Daoy (cell line): ENCODE measurements at regions not wholly inside any gene's neighbourhood (a gene's known extent, or its start where the extent isn't known, plus 50 kb on each side); places are given as distances from the start of the nearest gene placed in this dataset.
A peak's percentile ranks its signal among the peaks of the same experiment; 100 is the strongest.
"Not testable (repeated sequence)": the region's sequence is repeated elsewhere in the genome, so short reads cannot be mapped to it uniquely, and the experiment has no call there.

Experiments used
- DNase-seq: peaks from one replicate; pipeline ENCODE4 v3.0.0-alpha.2; 2015; ENCODE audit warnings: low read depth

DNA sequence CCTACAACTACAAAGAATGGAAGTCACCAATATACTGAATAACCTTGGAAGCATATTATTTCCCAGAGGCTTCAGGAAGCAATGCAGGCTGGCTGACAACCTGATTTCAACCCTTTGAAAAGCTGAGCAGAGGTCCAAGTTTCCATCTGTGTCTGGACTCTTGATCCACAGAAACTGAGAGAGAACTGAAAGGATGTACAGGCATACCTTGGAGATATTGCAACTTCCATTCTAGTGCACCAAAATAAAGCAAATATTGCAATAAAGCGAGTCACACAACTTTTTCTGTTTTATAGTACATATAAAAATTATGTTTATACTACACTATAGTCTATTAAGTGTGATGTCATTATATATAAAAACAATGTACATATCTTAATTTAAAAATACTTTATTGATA is 85.3 kb downstream of the TYW3 start:
- DNase-seq = no peak

DNA sequence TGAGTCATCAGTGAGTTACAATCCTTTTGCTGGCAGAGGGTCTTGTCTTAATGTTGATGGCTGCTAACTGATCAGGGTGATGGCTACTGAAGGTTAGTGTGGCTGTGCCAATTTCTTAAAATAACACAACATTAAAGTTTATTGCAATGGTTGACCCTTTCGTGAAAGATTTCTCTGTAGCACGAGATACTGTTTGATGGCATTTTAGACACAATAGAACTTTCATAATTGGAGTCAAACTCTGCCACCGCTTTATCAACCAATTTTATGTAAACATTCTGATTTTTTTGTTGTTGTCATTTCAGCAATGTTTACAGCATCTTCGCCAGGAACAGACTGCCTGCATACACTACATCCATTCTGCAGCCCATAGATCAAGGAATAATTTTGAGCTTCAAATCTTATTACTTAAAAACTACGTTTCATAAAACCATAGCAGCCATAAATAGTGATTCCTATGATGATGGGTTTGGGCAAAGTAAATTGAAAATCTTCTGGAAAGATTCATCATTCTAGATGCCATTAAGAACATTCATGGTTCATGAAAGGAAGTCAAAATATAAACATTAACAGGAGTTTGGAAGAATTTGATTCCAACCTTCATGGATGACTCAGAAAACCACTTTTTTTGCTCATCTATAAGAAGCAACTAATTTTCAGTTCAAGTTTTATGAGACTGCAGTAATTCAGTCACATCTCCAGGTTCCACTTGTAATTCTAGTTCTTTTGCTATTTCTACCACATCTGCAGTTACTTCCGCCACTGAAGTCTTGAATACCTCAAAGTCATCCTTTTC is 85.9 kb downstream of the TYW3 start:
- no peak for DNase-seq

DNA sequence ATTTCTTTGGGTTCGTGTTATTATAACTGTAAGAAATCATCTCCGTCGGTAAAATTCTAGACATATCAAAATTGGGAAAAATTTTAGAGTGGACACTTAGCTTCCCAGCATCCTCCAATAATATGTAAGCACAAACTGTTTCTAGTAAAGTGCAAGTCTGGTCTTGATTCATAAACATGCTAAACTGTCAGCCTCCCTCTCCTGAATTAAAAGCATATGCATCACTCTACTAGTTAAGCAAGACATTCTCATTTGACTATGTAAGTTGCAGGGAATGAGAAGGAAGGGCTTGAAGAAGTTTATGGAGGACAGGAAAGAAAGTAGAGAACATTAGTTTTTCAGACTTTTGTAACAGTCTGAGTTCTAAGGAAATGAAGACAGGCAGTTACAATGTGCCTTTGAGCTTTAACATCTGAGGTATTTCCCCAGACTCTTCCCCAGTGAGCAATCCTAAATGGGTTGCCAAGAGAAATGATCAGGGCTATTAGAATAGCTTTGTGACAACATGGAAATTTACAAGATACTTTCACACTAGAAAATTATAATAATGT is 90.0 kb downstream of the TYW3 start:
- DNase-seq = no peak

DNA sequence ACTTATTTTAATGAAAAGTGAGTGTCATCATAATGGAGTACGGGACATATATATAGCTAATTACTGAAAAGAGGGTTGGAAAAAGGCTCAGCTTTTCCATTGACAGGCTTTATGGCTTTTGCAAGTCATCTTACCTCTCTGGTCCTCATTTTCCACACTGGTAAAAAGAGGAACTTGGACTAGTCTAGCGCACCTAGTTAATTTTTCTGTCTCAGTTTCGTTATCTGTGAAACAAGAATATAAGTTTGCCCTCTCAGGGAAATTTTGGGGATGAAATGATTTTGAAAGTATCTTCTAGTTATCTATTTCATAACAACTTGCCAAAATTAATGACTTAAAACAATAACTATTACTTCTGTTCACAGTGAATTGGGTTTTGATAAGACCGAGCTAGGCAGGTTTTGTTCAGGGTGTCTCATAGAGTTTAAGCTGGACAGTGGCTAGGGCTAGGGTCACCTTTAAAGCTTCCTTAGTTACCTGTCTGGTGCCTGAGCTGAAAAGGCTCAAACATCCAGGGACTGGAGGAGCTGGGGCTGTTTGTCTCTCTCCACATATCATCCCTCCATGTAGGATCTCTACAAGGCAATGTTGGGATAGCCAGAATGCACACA is 91.7 kb downstream of the TYW3 start:
- no peak for DNase-seq

DNA sequence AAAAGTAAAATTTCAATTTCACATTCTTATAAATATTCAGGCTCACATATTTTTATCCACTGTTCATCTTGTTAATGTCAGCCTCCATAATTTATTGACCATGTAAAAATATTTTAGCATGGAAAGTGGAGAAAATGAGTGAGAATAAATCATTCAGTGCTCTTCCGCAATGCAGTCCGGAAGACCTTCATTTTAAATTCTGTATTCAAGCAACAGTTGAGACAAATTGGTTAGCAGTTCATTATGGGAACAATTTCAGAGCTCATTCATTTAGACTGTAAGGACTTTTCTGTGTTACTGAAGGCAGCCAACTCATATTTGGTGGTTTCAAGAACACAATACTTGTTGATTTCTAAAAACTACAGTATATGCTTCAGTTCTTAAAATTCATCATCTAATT is 97.8 kb downstream of the TYW3 start:
- no peak for DNase-seq

DNA sequence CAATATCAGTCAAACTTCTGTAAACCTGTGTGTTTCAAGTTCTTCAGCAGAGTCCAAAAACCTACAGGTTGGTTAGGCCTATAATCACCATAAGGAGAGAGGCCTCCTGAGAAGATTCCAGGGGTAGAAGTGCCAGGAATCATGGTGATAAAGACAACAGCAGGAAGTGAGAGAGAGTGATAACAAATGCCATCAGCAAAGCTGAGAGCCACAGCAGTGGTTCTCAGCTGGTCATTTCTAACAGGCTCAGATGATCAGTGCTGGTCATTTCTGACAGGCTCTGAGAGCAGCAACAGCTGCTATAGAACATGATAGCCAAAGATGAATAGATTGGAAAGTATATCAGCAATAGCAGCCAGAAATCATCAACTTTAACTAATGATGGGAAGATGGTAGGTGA is 101.3 kb downstream of the TYW3 start:
- DNase-seq = no peak

DNA sequence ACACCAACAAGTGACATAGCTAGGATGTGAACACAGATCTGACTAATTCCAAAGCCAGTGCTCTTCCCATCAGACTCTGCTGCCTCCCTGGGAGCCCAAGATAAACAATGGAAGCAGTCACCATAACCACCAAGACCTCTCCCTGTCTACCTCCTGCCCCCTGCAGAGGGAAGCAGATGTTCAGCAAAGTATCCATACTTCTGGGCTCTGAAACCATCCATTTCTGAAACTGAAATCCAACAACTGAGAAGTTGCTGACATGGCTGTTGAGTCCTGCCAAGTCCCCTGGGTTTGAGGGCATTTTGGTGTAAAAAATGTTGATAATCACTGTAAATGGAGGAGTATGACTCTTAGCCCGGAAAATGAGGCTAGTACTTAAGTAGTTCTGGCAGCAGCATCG is 102.1 kb downstream of the TYW3 start:
- DNase-seq = peak; percentile 15

DNA sequence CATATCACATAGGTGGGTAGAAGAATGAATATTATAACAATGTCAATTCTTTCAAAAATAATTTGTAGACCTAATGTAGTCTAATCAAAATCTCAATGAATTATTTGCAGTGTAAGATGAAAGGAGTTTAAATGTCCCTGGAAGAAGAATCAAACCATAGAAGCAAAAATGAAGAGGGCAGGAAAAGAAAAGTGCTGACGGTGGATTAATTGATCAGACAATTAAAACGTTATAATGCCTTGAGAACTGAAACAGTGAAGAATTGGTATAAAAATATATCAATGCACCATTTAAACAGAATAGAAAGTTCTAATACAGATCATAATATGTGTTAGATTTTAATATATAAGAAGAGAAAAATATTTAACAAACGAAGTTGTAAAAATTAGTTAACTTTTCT is 109.8 kb downstream of the TYW3 start:
- no peak for DNase-seq

DNA sequence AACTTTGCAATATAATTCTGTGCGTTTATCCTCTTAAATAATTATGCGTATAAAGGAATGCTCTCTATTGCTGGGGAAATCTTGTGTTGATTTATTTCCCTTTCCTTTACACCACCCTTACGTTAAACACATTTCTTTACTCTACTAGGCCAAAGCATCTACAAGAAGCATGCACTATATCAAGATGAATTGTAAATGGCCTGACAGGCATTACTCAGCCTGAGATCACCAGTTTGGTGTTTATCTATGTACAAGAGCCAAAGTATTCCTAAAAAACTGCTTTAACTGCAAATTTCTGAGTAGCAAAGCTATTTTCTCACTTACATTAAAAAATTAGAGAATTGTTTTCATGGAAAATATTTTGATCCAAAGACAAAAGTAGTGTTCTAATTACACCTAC is 114.8 kb downstream of the TYW3 start:
- no peak for DNase-seq

DNA sequence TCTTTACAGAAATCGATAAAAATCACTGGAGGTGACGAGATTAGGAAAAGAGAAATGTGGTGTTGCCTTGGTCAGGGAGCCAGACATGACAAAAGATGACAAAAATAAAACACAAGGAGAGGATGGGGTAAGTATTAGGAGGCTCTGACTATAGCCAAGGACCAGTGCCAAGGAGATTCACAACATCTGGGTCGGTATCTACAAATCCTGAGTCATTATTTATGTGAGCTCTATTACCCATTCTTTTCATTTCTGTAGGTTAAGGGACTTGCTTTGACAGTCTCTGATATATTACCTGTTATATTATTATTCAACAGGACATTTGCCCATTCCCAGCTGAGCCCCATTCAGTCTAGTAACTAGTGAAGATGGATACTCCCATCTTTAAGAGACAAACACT is 120.8 kb downstream of the TYW3 start:
- no peak for DNase-seq

DNA sequence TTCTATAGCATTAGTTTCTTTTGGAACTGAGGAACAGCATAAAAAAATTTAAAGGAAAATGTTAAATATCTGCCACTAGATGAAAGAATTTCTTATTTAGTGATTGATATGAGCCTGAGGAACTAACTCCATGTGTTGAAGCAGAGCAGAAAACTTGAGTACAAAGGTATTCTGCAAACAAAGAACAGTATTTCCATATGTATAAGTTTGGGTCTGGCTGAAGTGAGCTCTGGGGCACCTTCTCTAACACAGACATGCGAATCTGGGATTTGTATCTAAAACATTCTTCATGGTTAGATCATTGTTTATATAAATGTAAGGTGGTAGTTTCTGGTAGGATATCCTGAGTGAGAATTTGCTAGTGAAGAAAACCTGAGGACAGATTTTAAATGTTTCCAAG is 123.2 kb downstream of the TYW3 start:
- no peak for DNase-seq

DNA sequence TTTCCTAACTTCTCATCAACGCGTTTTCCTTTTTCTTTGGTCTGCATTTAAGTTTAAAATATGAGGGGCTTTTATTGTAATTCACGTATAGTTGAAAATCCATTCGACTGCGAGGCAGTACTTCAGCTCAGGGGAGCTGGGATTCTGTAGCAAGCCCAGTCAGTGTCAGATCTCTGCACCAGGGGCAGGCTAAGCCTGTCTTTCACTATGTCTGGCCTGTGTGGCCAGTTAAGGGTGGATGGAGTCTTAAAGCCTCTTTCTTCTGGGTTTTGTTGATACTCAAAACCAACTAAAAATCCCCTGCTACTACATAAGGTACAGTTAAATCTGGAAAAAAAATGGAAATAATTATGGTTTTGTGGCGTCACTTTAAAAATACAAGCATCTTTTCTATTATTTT is 124.7 kb downstream of the TYW3 start:
- DNase-seq = no peak

DNA sequence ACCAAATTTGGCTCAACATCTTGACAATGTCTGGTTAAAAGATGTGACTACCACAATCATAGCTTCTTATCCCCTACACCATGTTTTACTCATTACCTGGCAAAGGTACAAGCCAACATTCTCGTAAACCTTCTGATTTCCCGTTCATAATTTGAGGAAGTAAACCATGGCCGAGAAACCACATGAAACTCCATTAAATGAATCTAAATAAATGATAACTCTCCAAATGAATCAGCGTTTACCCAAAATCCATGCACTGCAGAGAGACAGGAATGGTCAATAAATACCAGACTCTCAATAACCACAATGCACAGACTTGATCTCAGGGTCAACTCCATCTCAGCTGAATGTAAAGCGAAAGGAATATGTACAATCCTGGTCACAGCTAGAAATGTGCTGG is 125.2 kb downstream of the TYW3 start:
- DNase-seq = no peak

DNA sequence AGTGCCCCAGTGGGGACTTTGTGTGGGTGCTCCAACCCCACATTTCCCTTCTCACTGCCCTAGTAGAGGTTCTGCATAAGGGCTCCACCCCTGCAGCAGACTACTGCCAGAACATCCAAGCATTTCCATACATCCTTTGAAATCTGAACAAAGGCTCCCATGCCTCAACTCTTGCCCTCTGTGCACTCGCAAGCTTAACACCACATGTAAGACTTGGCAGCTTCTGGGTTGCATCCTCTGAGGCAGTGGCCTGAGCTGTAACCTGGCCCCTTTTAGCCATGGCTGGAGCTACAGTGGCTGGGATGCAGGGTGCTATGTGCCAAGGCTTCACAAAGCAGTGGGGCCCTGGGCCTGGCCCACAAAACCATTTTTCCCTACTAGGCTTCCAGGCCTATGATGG is 128.9 kb downstream of the TYW3 start:
- DNase-seq = no peak

DNA sequence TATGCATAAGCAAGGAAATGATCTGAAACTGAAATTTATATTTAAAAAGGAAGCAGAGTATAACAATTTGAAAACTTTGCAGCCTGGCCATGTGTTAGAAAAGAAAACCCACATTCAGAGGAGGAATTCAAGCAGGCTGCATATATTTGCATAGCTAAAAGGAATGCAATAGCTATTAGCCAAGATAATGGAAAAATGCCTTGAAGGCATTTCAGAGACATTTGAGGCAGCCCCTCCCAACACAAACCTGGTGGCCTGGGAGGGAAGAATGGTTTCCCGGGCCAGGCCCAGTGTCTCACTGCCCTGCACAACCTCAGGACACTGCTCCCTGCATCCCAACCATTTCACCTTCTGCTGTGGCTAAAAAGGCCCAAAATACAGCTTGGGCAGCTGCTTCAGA is 136.8 kb downstream of the TYW3 start:
- no peak for DNase-seq

DNA sequence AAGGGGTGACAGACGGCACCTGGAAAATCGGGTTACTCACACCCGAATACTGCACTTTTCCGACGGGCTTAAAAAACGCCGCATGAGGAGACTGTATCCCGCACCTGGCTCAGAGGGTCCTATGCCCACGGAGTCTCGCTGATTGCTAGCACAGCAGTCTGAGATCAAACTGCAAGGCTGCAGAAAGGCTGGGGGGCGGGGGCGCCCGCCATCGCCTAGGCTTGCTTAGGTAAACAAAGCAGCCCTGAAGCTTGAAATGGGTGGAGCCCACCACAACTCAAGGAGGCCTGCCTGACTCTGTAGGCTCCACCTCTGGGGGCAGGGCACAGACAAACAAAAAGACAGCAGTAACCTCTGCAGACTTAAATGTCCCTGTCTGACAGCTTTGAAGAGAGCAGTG is 144.4 kb downstream of the TYW3 start:
- not testable (repeated sequence) for DNase-seq

DNA sequence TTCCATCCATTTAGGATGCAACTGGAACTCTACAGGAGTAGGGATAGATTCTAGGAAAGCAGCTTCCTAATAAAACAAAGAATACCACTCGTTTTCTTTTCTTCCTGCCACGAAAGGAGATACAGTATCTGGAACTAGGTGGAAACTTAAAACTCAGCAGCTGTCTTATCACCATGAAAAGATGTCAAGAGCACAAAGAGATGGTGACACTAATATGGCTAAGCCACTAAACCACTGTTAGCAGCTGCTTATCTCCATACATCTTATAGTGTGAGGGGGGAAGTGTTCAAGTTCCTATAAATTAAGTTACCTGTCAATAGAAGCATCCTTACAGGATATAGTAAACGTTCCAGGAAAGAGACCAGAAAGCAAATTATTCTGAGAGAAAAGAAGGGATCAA is 162.5 kb downstream of the TYW3 start:
- no peak for DNase-seq

DNA sequence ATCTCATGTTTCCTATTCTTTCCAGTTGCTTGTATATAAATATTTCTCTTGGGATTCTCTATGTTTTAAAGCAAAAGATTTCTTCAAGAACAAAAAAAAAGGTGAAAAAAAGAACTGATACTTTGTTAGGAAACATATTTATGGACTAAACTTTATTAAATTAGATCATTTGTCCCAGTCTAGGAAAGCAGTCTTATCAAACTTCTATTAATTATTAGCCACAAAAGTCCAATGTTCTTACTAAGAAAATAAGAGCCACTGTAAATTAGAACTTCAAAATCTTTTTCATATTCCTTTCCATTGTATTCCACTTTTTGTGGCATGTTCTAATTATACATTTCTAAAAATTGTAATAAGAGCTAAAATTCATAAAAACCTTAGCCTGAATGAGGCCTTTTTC is 175.2 kb downstream of the TYW3 start:
- no peak for DNase-seq

DNA sequence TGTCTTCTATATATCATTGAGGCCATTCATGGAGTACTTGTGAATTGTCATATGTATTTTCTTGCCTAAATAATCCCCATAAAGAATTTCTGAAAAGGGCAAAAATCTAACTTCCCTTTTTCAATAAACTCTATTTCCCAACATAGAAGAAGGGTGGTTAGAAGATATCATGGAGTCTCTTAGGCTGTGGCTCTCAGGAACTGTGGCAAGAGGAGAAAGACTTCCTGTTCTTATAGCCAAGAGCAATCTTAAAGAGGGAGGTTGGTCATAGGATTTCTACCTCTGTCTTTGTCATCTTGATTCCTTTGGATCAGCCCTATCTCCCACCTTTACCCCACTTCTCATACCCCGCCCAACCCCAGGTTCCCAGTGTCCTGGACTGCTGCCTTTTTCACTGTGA is 175.8 kb downstream of the TYW3 start:
- DNase-seq = no peak

DNA sequence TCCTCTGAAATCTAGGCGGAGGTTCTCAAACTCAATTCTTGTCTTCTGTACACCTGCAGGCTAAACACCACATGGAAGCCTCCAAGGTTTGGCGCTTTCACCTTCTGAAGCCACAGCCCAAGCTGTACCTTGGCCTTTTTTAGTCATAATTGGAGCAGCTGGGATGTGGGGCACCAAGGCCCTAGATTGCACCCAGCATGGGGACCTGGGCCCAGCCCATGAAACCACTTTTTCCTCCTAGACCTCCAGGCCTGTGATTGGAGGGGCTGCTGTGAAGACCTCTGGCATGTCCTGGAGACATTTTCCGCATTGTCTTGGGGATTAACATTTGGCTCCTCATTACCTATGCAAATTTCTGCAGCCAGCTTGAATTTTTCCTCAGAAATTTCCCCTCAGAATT is 181.0 kb downstream of the TYW3 start:
- no peak for DNase-seq

DNA sequence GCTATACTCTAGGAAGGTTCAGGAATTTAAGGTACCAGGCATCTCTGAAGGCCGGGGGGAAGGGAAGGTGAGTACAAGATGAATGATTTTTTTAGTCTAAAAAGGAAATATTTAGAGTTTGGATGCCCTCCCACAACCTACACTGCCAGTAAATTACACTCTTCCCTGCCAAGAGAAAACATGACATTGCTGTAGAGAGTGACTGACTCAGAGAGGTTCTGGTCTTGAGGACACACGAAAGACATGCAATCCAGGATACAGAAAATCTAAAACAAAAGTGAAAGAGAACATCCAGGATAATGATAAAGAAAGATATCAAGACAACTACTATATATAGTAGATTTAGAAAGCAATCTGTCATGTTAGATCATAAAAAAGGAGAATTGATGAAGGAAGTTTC is 200.5 kb downstream of the TYW3 start:
- DNase-seq = no peak

DNA sequence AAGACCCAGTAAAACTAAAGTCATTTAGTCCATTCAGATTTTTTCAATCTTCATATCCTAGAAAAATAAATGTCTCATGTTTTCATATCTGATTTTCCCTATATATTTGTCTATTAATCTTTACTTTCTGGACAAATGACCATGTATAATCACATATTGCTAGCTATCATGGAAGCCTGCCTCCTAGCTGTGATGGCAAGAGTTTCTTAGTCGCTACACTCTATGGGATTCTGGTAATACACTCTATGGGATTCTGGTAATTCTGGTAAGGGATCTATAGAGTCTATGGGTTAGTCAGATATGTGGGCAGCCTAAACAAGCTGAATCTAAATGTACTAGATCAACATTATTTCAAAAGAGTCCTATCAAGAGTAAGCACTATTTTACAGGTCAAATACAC is 198.7 kb upstream of the LHX8 start:
- DNase-seq = no peak

DNA sequence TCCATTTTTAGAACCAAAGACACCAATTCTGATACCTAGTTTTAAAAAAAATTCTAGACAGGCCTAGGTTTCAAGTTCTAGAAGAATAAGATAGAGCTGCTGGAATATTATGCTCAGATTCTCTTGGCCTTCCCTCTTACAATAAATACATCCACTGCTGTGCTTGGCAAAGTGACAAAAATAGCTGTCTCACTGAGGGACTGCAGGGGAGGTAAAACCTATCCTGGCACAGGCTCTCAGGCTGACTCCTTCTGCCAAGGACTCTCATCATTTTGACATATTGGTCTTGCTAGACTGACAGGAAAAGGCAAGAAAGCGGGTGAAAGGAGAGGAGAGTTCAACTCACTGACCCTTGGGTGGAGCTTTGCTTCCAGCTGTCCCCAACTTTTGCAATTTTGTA is 197.0 kb upstream of the LHX8 start:
- DNase-seq = no peak

DNA sequence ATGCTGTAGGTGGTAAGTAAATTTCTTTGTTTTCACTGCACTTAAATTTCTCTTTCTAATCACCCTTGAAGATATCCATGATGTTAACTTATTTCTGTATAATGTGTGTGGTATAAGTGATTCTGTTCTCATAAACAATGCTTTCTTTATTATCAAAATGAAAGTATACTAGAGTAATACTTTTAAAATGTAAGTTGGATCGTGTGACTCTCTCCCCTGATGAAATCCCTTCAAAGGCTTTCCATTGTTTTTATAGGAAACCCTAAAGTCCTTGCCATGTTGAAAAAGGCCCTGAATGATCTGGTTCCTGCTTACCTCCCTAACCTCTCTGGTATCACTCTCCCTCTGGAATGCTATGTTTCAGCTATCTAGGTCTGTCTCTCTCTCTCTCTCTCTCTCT is 191.1 kb upstream of the LHX8 start:
- no peak for DNase-seq
